ENCODE measurements at regions not wholly inside any gene's neighbourhood (a gene's known extent, or its start where the extent isn't known, plus 50 kb on each side); places are given as distances from the start of the nearest gene placed in this dataset.

GRCh38 chr10:123446449-123447156 is 219.6 kb upstream of the GPR26 start:
- no peak for TF ChIP-seq CTCF (IDR thresholded peaks at IDR 0.05)
- TF ChIP-seq POLR2A (IDR thresholded peaks at IDR 0.05): no peak
- intact Hi-C loops (cut with DNase I; ENCODE audit: low total_unique reads): no loop called here
- no peak for DNase-seq (ENCODE audit: low spot score in 2 of 2)
- no peak overlapping the region for H3K4me3 ChIP-seq (ENCODE audit: low read depth, poor library complexity, severe bottlenecking)
- WGBS, 2 donors: 65 to 68% methylated on average over 10 of the region's 10 CpGs

- H3K4me3 ChIP-seq (ENCODE audit: low read depth, poor library complexity, severe bottlenecking): no peak overlapping the region
- no peak for DNase-seq (ENCODE audit: low spot score in 2 of 2)
- 77 to 88% methylated on average over 7 of the region's 7 CpGs for WGBS, 2 donors
- no peak for TF ChIP-seq POLR2A (IDR thresholded peaks at IDR 0.05)
- TF ChIP-seq CTCF (IDR thresholded peaks at IDR 0.05): no peak
- intact Hi-C loops (cut with DNase I; ENCODE audit: low total_unique reads): no loop called here
Measured at GRCh38 chr10:123449234-123449962, 216.8 kb upstream of the GPR26 start.

GRCh38 chr10:123450956-123451605 is 215.1 kb upstream of the GPR26 start:
- DNase-seq (ENCODE audit: low spot score in 2 of 2): no peak
- intact Hi-C loops (cut with DNase I; ENCODE audit: low total_unique reads): no loop called here
- no peak overlapping the region for H3K4me3 ChIP-seq (ENCODE audit: low read depth, poor library complexity, severe bottlenecking)
- no peak for TF ChIP-seq POLR2A (IDR thresholded peaks at IDR 0.05)
- TF ChIP-seq CTCF (IDR thresholded peaks at IDR 0.05): no peak
- WGBS, 2 donors: 60 to 62% methylated on average over 14 of the region's 14 CpGs

GRCh38 chr10:123451618-123452245 is 214.4 kb upstream of the GPR26 start:
- TF ChIP-seq CTCF (IDR thresholded peaks at IDR 0.05) (no peak), POLR2A (IDR thresholded peaks at IDR 0.05) (no peak)
- 74 to 81% methylated on average over 14 of the region's 14 CpGs for WGBS, 2 donors
- intact Hi-C loops (cut with DNase I; ENCODE audit: low total_unique reads): no loop called here
- no peak overlapping the region for H3K4me3 ChIP-seq (ENCODE audit: low read depth, poor library complexity, severe bottlenecking)
- DNase-seq (ENCODE audit: low spot score in 2 of 2): no peak

GRCh38 chr10:123454987-123455386 is 211.2 kb upstream of the GPR26 start:
- WGBS, 2 donors: 91 to 97% methylated on average over 4 of the region's 4 CpGs
- no peak overlapping the region for H3K4me3 ChIP-seq (ENCODE audit: low read depth, poor library complexity, severe bottlenecking)
- TF ChIP-seq CTCF (IDR thresholded peaks at IDR 0.05) (no peak), POLR2A (IDR thresholded peaks at IDR 0.05) (no peak)
- DNase-seq (ENCODE audit: low spot score in 2 of 2): no peak
- intact Hi-C loops (cut with DNase I; ENCODE audit: low total_unique reads): no loop called here

Measured in lower leg skin (tissue), 4 donors.